ENCODE measurements at regions not wholly inside any gene's neighbourhood (a gene's known extent, or its start where the extent isn't known, plus 50 kb on each side); places are given as distances from the start of the nearest gene placed in this dataset.

- Histone ChIP-seq H3K9me3 (no peaks in the 10 kb centered on the region), H3K27ac (no peak overlapping the region), H3K27me3 (no peaks in the 10 kb centered on the region), H3K4me1 (no peaks in the 10 kb centered on the region), H3K4me3 (no peak overlapping the region), H3K36me3 (no peaks in the 10 kb centered on the region)
- DNase-seq (ENCODE audit: extremely low spot score in 2 of 2) = peak; percentile 8 to 79
- no peak for TF ChIP-seq POLR2A (IDR thresholded peaks at IDR 0.05)
- TF ChIP-seq, protein P1, sequence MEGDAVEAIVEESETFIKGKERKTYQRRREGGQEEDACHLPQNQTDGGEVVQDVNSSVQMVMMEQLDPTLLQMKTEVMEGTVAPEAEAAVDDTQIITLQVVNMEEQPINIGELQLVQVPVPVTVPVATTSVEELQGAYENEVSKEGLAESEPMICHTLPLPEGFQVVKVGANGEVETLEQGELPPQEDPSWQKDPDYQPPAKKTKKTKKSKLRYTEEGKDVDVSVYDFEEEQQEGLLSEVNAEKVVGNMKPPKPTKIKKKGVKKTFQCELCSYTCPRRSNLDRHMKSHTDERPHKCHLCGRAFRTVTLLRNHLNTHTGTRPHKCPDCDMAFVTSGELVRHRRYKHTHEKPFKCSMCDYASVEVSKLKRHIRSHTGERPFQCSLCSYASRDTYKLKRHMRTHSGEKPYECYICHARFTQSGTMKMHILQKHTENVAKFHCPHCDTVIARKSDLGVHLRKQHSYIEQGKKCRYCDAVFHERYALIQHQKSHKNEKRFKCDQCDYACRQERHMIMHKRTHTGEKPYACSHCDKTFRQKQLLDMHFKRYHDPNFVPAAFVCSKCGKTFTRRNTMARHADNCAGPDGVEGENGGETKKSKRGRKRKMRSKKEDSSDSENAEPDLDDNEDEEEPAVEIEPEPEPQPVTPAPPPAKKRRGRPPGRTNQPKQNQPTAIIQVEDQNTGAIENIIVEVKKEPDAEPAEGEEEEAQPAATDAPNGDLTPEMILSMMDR (IDR thresholded peaks at IDR 0.05) = no peak
- TF ChIP-seq POLR2AphosphoS5 (IDR thresholded peaks at IDR 0.05; ENCODE audit: insufficient read depth in 1 of 2, low read depth in 1 of 2) = no peak
- intact Hi-C loops (cut with DNase I) = no loop called here
Measured at GRCh38 chr14:76280221-76280620, 95.7 kb upstream of the ESRRB start.

DNA sequence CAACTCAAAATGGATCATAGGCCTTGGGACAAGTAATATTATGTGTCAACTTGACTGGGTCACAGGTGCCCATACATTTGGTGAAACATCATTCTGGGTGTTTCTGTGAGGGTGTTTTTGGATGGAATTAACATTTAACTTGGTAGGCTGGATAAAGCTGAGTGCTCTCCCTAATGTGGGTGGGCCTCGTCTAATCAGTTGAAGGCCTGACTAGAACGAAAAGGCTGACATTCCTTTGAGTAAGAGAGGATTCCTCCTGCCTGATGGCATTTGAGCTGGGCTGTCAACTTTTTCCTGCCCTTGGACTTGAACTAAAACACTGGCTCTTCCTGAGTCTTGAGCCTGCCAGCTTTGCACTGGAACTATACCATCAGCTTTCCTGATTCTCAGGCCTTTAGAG is 93.4 kb upstream of the ESRRB start:
- TF ChIP-seq, protein P1 (IDR thresholded peaks at IDR 0.05) = no peak
- no peak for TF ChIP-seq POLR2A (IDR thresholded peaks at IDR 0.05)
- TF ChIP-seq POLR2AphosphoS5 (IDR thresholded peaks at IDR 0.05; ENCODE audit: insufficient read depth in 1 of 2, low read depth in 1 of 2) = no peak

GRCh38 chr14:76287063-76287462 is 88.9 kb upstream of the ESRRB start:
- Histone ChIP-seq H3K4me1 (no peaks in the 10 kb centered on the region), H3K36me3 (no peaks in the 10 kb centered on the region), H3K9me3 (no peaks in the 10 kb centered on the region), H3K27ac (no peak overlapping the region), H3K27me3 (no peaks in the 10 kb centered on the region), H3K4me3 (no peak overlapping the region)
- intact Hi-C loops (cut with DNase I) = no loop called here
- DNase-seq (ENCODE audit: extremely low spot score in 2 of 2) = no peak
- TF ChIP-seq POLR2AphosphoS5 (IDR thresholded peaks at IDR 0.05; ENCODE audit: insufficient read depth in 1 of 2, low read depth in 1 of 2) (no peak), POLR2A (IDR thresholded peaks at IDR 0.05) (no peak)
- TF ChIP-seq, protein P1 (IDR thresholded peaks at IDR 0.05) = no peak

More for the DNA sequence above, 93.4 kb upstream of the ESRRB start:
- Histone ChIP-seq H3K4me1 (no peaks in the 10 kb centered on the region), H3K9me3 (no peaks in the 10 kb centered on the region), H3K27me3 (no peaks in the 10 kb centered on the region), H3K36me3 (no peaks in the 10 kb centered on the region), H3K4me3 (no peak overlapping the region), H3K27ac (no peak overlapping the region)
- intact Hi-C loops (cut with DNase I) = no loop called here
- DNase-seq (ENCODE audit: extremely low spot score in 2 of 2) = peak; percentile 32 to 49

DNA sequence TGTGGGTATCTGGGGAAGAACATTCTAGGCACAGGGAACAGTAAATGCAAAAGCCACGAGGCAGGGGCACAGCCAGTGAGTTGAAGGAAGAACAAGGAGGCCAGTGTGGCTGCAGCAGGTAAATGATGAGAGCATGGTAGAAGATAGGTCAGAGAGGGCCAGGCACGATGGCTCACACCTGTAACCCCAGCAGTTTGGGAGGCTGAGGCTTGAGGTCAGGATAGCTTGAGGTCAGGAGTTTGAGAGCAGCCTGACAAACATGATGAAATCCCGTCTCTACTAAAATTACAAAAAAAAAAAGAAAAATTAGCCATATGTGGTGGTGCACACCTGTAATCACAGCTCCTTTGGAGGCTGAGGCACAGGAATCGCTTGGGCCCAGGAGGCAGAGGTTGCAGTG is 86.7 kb upstream of the ESRRB start:
- TF ChIP-seq POLR2A (IDR thresholded peaks at IDR 0.05) (no peak), POLR2AphosphoS5 (IDR thresholded peaks at IDR 0.05; ENCODE audit: insufficient read depth in 1 of 2, low read depth in 1 of 2) (no peak)
- TF ChIP-seq, protein P1 (IDR thresholded peaks at IDR 0.05) = no peak
- peak; percentile 64 to 74 for DNase-seq (ENCODE audit: extremely low spot score in 2 of 2)
- no peaks in the 10 kb centered on the region for H3K9me3 ChIP-seq
- H3K27ac ChIP-seq = no peak overlapping the region
- intact Hi-C loops (cut with DNase I) = no loop called here
- H3K4me3 ChIP-seq = no peak overlapping the region
- no peaks in the 10 kb centered on the region for H3K36me3 ChIP-seq
- H3K27me3 ChIP-seq = no peaks in the 10 kb centered on the region
- no peaks in the 10 kb centered on the region for H3K4me1 ChIP-seq

DNA sequence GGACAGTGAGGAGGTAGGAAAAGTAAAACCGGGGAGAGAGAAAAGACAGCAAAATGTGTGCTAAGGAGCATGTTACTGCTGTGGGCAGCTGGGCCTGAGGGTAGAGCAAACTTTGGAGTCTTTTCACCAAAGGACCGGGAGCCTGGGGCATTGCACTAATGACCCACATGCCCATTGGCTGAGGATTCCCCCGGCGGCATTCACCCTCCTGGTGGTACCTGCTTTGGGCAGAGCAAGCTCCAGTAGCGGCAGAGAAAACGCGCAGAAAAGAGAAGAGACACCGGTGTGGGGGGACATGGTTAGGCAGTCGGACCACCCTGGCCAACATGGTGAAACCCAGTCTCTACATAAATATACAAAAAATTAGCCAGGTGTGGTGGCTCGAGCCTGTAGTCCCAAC is 83.4 kb upstream of the ESRRB start:
- Histone ChIP-seq H3K9me3 (no peaks in the 10 kb centered on the region), H3K36me3 (no peaks in the 10 kb centered on the region), H3K4me1 (no peaks in the 10 kb centered on the region), H3K27ac (no peak overlapping the region), H3K4me3 (no peak overlapping the region), H3K27me3 (no peaks in the 10 kb centered on the region)
- peak; percentile 2 to 64 for DNase-seq (ENCODE audit: extremely low spot score in 2 of 2)
- intact Hi-C loops (cut with DNase I) = no loop called here
- TF ChIP-seq, protein P1 (IDR thresholded peaks at IDR 0.05) = no peak
- TF ChIP-seq POLR2A (IDR thresholded peaks at IDR 0.05) (no peak), POLR2AphosphoS5 (IDR thresholded peaks at IDR 0.05; ENCODE audit: insufficient read depth in 1 of 2, low read depth in 1 of 2) (no peak)

Data from vagina (tissue), 2 donors.